ENCODE measurements at regions not wholly inside any gene's neighbourhood (a gene's known extent, or its start where the extent isn't known, plus 50 kb on each side); places are given as distances from the start of the nearest gene placed in this dataset.

DNA sequence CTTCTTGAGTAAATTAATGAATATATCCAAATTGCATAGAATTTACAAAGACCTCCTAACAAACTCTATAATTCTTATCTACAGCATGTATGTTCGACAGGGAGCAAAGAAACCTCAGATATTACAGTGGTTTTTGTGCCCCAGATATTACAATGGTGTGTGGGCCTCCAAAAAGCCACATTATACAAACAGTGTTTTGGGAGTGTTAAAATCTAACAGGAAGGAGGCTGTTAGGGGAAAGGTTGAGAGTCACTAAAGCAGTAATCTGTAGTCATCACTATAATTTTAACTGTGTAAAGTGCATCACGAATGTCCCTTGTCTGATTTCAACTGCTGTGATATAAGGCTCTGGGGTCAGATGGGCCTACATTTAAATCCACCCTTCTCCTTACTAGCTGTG, 400.2 kb upstream of the C16orf82 start:
- H3K4me3 ChIP-seq (ENCODE audit: low read depth, low read length, poor library complexity, severe bottlenecking), result no peak overlapping the region
- ChIA-PET POLR2A (ENCODE audit: low non-redundant PET) (no interaction called here), CTCF (no interaction called here)
- no TSS peak for BruUV-seq (replicated peaks)
- intact Hi-C loops (cut with micrococcal nuclease; ENCODE audit: unreplicated experiment), result no loop called here
- no peak for TF ChIP-seq CTCF (conservative IDR thresholded peaks at IDR 0.05; ENCODE audit: low read depth, low read length)
- TF ChIP-seq EZH2 (IDR thresholded peaks at IDR 0.05; ENCODE audit: borderline replicate concordance, low read depth, low read length, poor library complexity, severe bottlenecking), result no peak
- H3K27me3 ChIP-seq (replicated peaks; ENCODE audit: insufficient read depth, low read depth, low read length, poor library complexity), result no peaks in the 10 kb centered on the region
- peak overlapping the region; percentile 16 for H3K27ac ChIP-seq (ENCODE audit: low read depth, low read length, poor library complexity, severe bottlenecking)
- H3K4me1 ChIP-seq (ENCODE audit: insufficient read depth, low read length, poor library complexity, severe bottlenecking), result peaks cover 48% of the 10 kb centered on the region
- no peaks in the 10 kb centered on the region for H3K36me3 ChIP-seq (ENCODE audit: insufficient read depth, low read length, poor library complexity, severe bottlenecking)
- H3K9me3 ChIP-seq (ENCODE audit: low read depth, low read length, poor library complexity, severe bottlenecking), result no peaks in the 10 kb centered on the region
- no peak for DNase-seq (ENCODE audit: low spot score)

GRCh38 chr16:26667307-26667706, 399.4 kb upstream of the C16orf82 start:
- peak overlapping the region; percentile 81 for H3K27ac ChIP-seq (ENCODE audit: low read depth, low read length, poor library complexity, severe bottlenecking)
- H3K36me3 ChIP-seq (ENCODE audit: insufficient read depth, low read length, poor library complexity, severe bottlenecking), result no peaks in the 10 kb centered on the region
- no peaks in the 10 kb centered on the region for H3K9me3 ChIP-seq (ENCODE audit: low read depth, low read length, poor library complexity, severe bottlenecking)
- no peaks in the 10 kb centered on the region for H3K27me3 ChIP-seq (replicated peaks; ENCODE audit: insufficient read depth, low read depth, low read length, poor library complexity)
- peaks cover 54% of the 10 kb centered on the region for H3K4me1 ChIP-seq (ENCODE audit: insufficient read depth, low read length, poor library complexity, severe bottlenecking)
- DNase-seq (ENCODE audit: low spot score), result peak; percentile 37
- CTCF ChIA-PET, result no interaction called here
- intact Hi-C loops (cut with micrococcal nuclease; ENCODE audit: unreplicated experiment), result no loop called here
- BruUV-seq (replicated peaks), result TSS peak; percentile 65
- POLR2A ChIA-PET (ENCODE audit: low non-redundant PET), result no interaction called here
- H3K4me3 ChIP-seq (ENCODE audit: low read depth, low read length, poor library complexity, severe bottlenecking), result no peak overlapping the region
- no peak for TF ChIP-seq EZH2 (IDR thresholded peaks at IDR 0.05; ENCODE audit: borderline replicate concordance, low read depth, low read length, poor library complexity, severe bottlenecking)
- no peak for TF ChIP-seq CTCF (conservative IDR thresholded peaks at IDR 0.05; ENCODE audit: low read depth, low read length)

- Histone ChIP-seq H3K27ac (ENCODE audit: low read depth, low read length, poor library complexity, severe bottlenecking) (peak overlapping the region; percentile 81), H3K36me3 (ENCODE audit: insufficient read depth, low read length, poor library complexity, severe bottlenecking) (no peaks in the 10 kb centered on the region), H3K4me3 (ENCODE audit: low read depth, low read length, poor library complexity, severe bottlenecking) (no peak overlapping the region), H3K27me3 (replicated peaks; ENCODE audit: insufficient read depth, low read depth, low read length, poor library complexity) (no peaks in the 10 kb centered on the region), H3K9me3 (ENCODE audit: low read depth, low read length, poor library complexity, severe bottlenecking) (no peaks in the 10 kb centered on the region), H3K4me1 (ENCODE audit: insufficient read depth, low read length, poor library complexity, severe bottlenecking) (peaks cover 54% of the 10 kb centered on the region)
- ChIA-PET POLR2A (ENCODE audit: low non-redundant PET) (no interaction called here), CTCF (interaction anchor here (0.5 kb wide), 1 partner anchor 1443 kb away, joined by 4 read pairs; no protein-coding TSS in a partner anchor)
- BruUV-seq (replicated peaks), result no TSS peak
- intact Hi-C loops (cut with micrococcal nuclease; ENCODE audit: unreplicated experiment), result no loop called here
- DNase-seq (ENCODE audit: low spot score), result peak; percentile 93
- TF ChIP-seq CTCF (conservative IDR thresholded peaks at IDR 0.05; ENCODE audit: low read depth, low read length) (no peak), EZH2 (IDR thresholded peaks at IDR 0.05; ENCODE audit: borderline replicate concordance, low read depth, low read length, poor library complexity, severe bottlenecking) (no peak)
Observed at GRCh38 chr16:26668026-26668425, 398.7 kb upstream of the C16orf82 start.
